ENCODE measurements at regions not wholly inside any gene's neighbourhood (a gene's known extent, or its start where the extent isn't known, plus 50 kb on each side); places are given as distances from the start of the nearest gene placed in this dataset.
"Not testable (repeated sequence)": the region's sequence is repeated elsewhere in the genome, so short reads cannot be mapped to it uniquely, and the experiment has no call there.

- DNase-seq (ENCODE audit: low spot score), result not testable (repeated sequence)
Observed at GRCh38 chr15:34528055-34528754, 55.2 kb downstream of the GOLGA8B start.

- DNase-seq (ENCODE audit: low spot score), result not testable (repeated sequence)
Observed at GRCh38 chr15:34527641-34528040, 55.8 kb downstream of the GOLGA8B start.

GRCh38 chr15:34523849-34524248 is 59.6 kb downstream of the GOLGA8B start:
- DNase-seq (ENCODE audit: low spot score), result not testable (repeated sequence)

GRCh38 chr15:34522601-34523000 is 60.9 kb downstream of the GOLGA8B start:
- DNase-seq (ENCODE audit: low spot score), result not testable (repeated sequence)

- not testable (repeated sequence) for DNase-seq (ENCODE audit: low spot score)
Observed at GRCh38 chr15:34521802-34522485, 61.5 kb downstream of the GOLGA8B start.

- no peak for DNase-seq (ENCODE audit: low spot score)
Observed at GRCh38 chr15:34520566-34520965, 62.9 kb downstream of the GOLGA8B start.

- not testable (repeated sequence) for DNase-seq (ENCODE audit: low spot score)
Observed at GRCh38 chr15:34520010-34520409, 63.4 kb downstream of the GOLGA8B start.

- no peak for DNase-seq (ENCODE audit: low spot score)
Observed at GRCh38 chr15:34514251-34514670, 69.2 kb downstream of the GOLGA8B start.

- DNase-seq (ENCODE audit: low spot score), result no peak
Observed at GRCh38 chr15:34512628-34513027, 70.8 kb downstream of the GOLGA8B start.

GRCh38 chr15:34501131-34501530 is 63.5 kb upstream of the GOLGA8A start:
- DNase-seq (ENCODE audit: low spot score), result no peak

GRCh38 chr15:34496207-34496995 is 58.8 kb upstream of the GOLGA8A start:
- DNase-seq (ENCODE audit: low spot score), result no peak

- not testable (repeated sequence) for DNase-seq (ENCODE audit: low spot score)
Observed at GRCh38 chr15:34495707-34496106, 58.1 kb upstream of the GOLGA8A start.

GRCh38 chr15:34494084-34494399 is 56.4 kb upstream of the GOLGA8A start:
- DNase-seq (ENCODE audit: low spot score), result no peak

GRCh38 chr15:34493001-34493400 is 55.4 kb upstream of the GOLGA8A start:
- no peak for DNase-seq (ENCODE audit: low spot score)

GRCh38 chr15:34491488-34491887 is 53.9 kb upstream of the GOLGA8A start:
- not testable (repeated sequence) for DNase-seq (ENCODE audit: low spot score)

GRCh38 chr15:34490417-34491193 is 53.0 kb upstream of the GOLGA8A start:
- DNase-seq (ENCODE audit: low spot score), result no peak

- DNase-seq (ENCODE audit: low spot score), result peak; percentile 20
Observed at GRCh38 chr15:34488973-34489959, 51.7 kb upstream of the GOLGA8A start.
